Right lobe of liver (tissue), 4 donors: ENCODE measurements at regions not wholly inside any gene's neighbourhood (a gene's known extent, or its start where the extent isn't known, plus 50 kb on each side); places are given as distances from the start of the nearest gene placed in this dataset.

ENCODE experiments used
- POLR2A ChIP-seq: fragments of 450-650 bp; IDR thresholded peaks from one replicate; pipeline ENCODE4 v1.6.1; 2017; ENCODE audit warnings: antibody characterized with exemption, mild to moderate bottlenecking
- TF ChIP-seq, protein P1 (sequence below), 4 donors: fragments of 200-600 bp in 3 of 4; fragments of 450-650 bp in 1 of 4; IDR thresholded peaks; one replicate each; pipeline versions ENCODE4 v1.5.1 to v1.8.0; 2016 to 2022; ENCODE audit warnings: antibody characterized with exemption in 4 of 4, mild to moderate bottlenecking in 2 of 4
- donor health status: DM: no; HTN: no; CAD: no.
- donor health status: DM: no; HTN: no; CAD: no.
- donor health status: DM: no; HTN: yes; CAD: no.

- no peak for TF ChIP-seq POLR2A
- TF ChIP-seq, protein P1, sequence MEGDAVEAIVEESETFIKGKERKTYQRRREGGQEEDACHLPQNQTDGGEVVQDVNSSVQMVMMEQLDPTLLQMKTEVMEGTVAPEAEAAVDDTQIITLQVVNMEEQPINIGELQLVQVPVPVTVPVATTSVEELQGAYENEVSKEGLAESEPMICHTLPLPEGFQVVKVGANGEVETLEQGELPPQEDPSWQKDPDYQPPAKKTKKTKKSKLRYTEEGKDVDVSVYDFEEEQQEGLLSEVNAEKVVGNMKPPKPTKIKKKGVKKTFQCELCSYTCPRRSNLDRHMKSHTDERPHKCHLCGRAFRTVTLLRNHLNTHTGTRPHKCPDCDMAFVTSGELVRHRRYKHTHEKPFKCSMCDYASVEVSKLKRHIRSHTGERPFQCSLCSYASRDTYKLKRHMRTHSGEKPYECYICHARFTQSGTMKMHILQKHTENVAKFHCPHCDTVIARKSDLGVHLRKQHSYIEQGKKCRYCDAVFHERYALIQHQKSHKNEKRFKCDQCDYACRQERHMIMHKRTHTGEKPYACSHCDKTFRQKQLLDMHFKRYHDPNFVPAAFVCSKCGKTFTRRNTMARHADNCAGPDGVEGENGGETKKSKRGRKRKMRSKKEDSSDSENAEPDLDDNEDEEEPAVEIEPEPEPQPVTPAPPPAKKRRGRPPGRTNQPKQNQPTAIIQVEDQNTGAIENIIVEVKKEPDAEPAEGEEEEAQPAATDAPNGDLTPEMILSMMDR (IDR thresholded peaks at IDR 0.05) = no peak
Observed at GRCh38 chr9:25562101-25562500, 116.1 kb downstream of the TUSC1 start.
